Activated T-cell treated with anti-CD3 and anti-CD28 coated beads for 1 hour (primary cell): ENCODE measurements at regions not wholly inside any gene's neighbourhood (a gene's known extent, or its start where the extent isn't known, plus 50 kb on each side); places are given as distances from the start of the nearest gene placed in this dataset.

Source experiments
- DNase-seq: peaks from one replicate; pipeline ENCODE4 v3.0.0-alpha.2; 2020; ENCODE audit warnings: low read depth

GRCh38 chr13:74784959-74785358 is 650.8 kb upstream of the KLF12 start:
- DNase-seq = no peak

DNA sequence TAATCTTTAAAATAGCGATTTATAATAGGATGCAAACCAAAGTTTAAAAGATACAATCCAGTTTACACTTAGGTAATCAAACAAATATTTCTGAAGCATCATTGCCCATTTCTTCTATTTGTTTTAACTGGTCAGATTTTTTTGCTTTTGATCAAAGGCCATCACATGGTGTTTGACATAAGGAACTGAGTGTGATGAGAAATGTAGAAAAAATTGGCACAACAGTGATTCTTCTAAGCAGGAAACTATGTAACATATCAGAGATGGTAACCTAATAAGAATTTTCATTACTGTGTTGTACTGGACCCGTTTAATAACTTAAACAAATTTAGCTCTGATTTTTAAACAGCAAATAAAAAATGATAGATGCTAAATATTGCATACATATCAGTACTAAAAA is 644.7 kb upstream of the KLF12 start:
- DNase-seq = no peak

- DNase-seq = no peak
Measured at GRCh38 chr13:74778087-74778486, 643.9 kb upstream of the KLF12 start.

DNA sequence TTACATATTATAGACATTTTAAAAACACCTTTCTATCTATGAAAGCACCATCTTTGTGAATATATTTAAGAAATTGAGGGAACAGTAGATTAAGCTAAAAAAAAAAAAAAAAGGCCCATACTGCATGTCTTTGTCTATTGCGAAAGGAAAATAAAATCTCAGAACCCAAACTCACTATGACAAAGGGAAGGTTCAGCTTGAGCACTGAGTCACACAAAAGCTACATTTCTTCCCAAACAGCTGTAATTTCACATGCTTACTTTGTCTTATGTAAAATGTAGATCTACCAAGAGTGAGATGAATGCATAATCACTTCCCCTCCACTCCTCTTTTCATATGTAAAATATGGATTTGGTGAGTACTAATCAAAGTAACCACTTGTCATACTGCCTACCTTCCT is 640.1 kb upstream of the KLF12 start:
- DNase-seq = no peak

DNA sequence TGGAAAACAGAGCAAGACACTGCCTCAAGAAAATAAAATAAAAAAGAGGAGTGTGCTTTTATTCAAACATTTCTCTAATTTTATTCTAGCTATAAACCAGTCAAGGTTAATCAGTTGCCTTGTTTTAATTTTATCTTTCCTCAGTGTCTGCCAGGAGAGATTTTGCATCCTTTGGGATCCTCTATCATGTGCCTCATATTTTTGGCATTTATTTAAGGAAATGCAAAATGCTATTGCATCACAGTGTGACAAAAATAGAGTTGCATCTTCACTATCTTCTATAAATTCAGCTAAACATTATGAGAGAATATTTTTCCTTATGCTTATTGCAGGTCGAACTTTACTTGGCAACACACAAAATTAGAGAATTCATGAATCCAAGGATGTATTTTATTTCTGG is 639.0 kb upstream of the KLF12 start:
- no peak for DNase-seq

- DNase-seq = no peak
Measured at GRCh38 chr13:74771964-74772363, 637.8 kb upstream of the KLF12 start.

- no peak for DNase-seq
Measured at GRCh38 chr13:74770361-74770760, 636.2 kb upstream of the KLF12 start.

DNA sequence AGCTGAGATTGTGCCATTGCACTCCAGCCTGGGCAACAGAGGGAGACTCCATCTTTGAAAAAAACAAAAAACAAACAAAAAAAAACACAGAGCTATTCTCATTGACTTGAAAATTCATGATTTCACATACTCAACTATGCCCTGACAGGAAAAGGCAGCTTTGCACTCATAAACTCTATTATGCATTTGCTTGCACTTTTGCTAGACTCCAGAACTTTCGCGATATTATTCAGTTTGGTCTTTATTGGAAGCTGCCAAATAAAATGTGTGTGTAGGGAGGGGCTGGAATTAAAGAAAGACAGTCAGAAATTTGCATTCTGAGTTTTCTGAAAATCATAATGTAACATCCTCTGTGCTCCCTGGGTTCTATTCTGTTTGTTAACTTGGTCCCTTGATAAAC is 635.1 kb upstream of the KLF12 start:
- DNase-seq = no peak

- no peak for DNase-seq
Measured at GRCh38 chr13:74768521-74769085, 634.4 kb upstream of the KLF12 start.

DNA sequence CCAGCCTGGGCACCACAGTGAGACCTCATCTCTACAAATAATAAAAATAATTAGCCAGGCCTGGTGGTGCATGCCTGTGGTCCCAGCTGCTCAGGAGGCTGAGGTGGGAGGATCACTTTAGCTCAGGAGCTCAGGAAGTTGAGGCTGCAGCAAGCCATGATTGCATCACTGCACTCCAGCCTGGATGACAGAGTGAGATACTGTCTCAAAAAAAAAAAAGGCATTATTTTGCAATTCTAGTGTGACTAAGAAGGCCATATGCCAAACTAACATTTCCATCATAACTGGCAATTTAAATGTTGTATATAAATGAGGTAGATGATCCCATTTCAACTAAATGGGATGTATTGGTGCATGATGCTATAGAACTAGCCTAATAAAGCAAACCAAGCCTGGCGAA is 632.8 kb upstream of the KLF12 start:
- DNase-seq = no peak

GRCh38 chr13:74765955-74766354 is 631.8 kb upstream of the KLF12 start:
- DNase-seq = no peak

GRCh38 chr13:74761801-74762757 is 627.9 kb upstream of the KLF12 start:
- DNase-seq = no peak

DNA sequence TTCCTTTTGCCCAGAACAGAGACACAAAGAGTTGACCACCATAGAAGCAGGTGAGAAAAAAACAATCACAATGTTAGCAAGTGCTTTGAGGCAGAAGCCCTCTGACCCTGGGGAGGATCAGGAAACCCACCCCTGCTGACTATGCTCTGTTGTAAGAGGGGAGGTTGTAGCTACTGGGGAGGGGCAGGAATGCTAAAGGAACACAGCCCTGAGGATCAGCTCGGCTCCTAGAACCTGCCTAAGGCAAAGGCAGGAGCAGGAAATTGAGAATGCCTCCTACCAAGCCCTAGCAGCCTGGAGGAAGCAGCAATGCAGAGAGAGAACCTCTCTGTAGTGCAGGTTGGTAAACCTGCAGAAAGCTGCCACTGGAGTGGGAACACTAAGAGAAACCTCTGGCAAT is 624.0 kb upstream of the KLF12 start:
- no peak for DNase-seq

GRCh38 chr13:74755065-74755464 is 620.9 kb upstream of the KLF12 start:
- DNase-seq = no peak

- no peak for DNase-seq
Measured at GRCh38 chr13:74751739-74752138, 617.5 kb upstream of the KLF12 start.

GRCh38 chr13:74747186-74747955 is 613.2 kb upstream of the KLF12 start:
- DNase-seq = no peak

DNA sequence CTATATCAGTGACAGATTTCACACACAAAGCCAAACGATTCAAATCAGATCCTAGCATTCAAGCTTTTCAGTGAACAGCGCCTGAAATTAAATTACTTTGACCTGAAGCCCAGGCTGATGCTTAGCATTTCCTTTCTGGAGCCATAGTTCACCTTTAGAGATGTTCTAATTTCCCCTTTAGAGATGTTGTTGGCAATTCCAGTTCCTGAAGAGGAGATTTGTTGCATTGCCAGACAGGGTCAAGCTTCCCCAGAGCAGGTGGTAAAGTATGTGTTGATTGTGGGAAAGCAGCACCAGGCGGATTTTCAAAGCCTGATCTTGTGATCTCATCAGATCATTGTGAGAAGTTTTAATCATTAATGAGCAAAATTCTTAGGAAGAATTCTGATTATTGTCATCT is 609.8 kb upstream of the KLF12 start:
- DNase-seq = no peak

DNA sequence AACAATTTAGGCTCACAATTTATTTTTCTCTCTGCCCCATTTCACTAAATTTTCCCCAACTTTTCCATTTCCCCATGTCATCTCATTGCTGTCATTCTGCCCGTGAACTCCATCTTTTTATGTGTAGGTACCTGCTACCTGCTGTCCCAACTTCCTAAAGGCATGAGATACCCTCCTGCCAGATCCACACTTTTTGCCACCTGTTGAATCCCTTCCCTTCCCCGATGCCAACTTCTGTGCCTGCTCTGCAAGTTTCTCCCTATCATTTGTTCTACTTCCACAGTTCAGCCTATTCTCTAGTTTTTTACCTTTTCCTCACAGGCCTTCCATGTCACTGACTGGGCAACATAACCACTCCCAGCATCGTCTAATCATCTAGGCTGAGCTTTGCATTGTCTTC is 607.5 kb upstream of the KLF12 start:
- no peak for DNase-seq

- no peak for DNase-seq
Measured at GRCh38 chr13:74732736-74733385, 598.7 kb upstream of the KLF12 start.

- no peak for DNase-seq
Measured at GRCh38 chr13:74731731-74732130, 597.5 kb upstream of the KLF12 start.

- no peak for DNase-seq
Measured at GRCh38 chr13:74730556-74731331, 596.5 kb upstream of the KLF12 start.

GRCh38 chr13:74726206-74726605 is 592.0 kb upstream of the KLF12 start:
- no peak for DNase-seq
